ENCODE measurements at regions not wholly inside any gene's neighbourhood (a gene's known extent, or its start where the extent isn't known, plus 50 kb on each side); places are given as distances from the start of the nearest gene placed in this dataset.

DNA sequence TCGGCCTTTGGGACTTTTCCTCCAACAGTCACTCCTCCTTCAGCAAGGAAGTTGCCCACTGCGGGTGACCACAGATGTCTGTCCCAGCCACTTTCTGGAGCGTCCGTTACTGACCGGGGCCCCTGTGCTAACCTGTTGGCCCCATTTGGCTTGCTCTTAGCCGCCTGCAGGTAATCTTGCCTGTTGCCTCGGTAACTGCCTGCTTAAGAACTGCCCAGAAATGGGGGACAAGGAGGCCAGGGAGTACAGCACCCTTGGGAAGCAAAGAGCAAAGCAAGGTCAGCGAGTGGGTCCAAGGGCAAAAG, 338.8 kb upstream of the SFSWAP start:
- Histone ChIP-seq H3K4me1 (no peaks in the 10 kb centered on the region), H3K36me3 (no peaks in the 10 kb centered on the region), H3K27ac (no peak overlapping the region), H3K9me3 (no peaks in the 10 kb centered on the region), H3K4me3 (no peak overlapping the region), H3K27me3 (no peaks in the 10 kb centered on the region)
- TF ChIP-seq CTCF (IDR thresholded peaks at IDR 0.05), result no peak
- DNase-seq, result no peak
- intact Hi-C loops (cut with DNase I), result no loop called here
- ATAC-seq, result no peak

- H3K4me3 ChIP-seq, result no peak overlapping the region
- H3K27ac ChIP-seq, result no peak overlapping the region
- no peaks in the 10 kb centered on the region for H3K27me3 ChIP-seq
- no peaks in the 10 kb centered on the region for H3K4me1 ChIP-seq
- no peak for DNase-seq
- H3K36me3 ChIP-seq, result no peaks in the 10 kb centered on the region
- no peak for TF ChIP-seq CTCF (IDR thresholded peaks at IDR 0.05)
- intact Hi-C loops (cut with DNase I), result no loop called here
- ATAC-seq, result no peak
- H3K9me3 ChIP-seq, result no peaks in the 10 kb centered on the region
Measured at GRCh38 chr12:131372706-131373195, 338.1 kb upstream of the SFSWAP start.

DNA sequence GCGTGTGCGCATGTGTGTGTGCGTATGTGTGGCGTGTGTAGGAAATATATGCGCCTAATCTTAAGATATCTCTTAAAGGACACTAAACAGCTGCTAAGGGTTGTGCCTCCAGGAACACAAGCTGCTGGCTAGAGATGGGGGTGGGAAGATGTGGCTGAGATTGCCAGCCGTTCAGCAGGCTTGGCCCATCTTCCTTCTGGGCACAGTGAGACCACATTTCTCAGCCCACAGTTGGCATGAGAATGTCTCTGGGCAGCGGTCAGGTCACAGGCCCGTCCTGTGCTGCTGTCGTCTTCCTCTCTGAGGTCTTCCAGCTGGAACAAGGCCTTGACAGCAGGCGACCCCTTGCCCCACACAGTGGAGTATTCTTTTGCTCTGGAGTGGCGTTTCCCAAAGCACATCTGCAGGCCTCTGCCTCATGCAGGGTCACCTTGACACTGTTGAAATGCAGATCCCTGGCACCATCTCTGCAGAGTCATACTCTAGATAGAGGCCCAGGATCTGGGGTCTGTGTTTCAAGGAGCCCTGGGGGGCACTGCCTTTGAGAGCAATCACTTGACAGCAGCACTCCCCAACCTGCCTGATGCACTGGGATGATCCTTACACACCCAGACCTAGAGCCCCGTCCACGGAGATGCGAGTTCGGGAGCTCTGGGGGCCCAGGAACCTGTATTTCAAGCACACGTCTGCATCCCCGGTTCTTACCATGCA, 335.5 kb upstream of the SFSWAP start:
- H3K4me1 ChIP-seq, result no peaks in the 10 kb centered on the region
- no peaks in the 10 kb centered on the region for H3K36me3 ChIP-seq
- H3K9me3 ChIP-seq, result no peaks in the 10 kb centered on the region
- TF ChIP-seq CTCF (IDR thresholded peaks at IDR 0.05), result no peak
- H3K4me3 ChIP-seq, result no peak overlapping the region
- intact Hi-C loops (cut with DNase I), result no loop called here
- peaks cover 0 to 25% of the 10 kb centered on the region in 2 donors for H3K27me3 ChIP-seq
- ATAC-seq (no peak), DNase-seq (no peak)
- no peak overlapping the region for H3K27ac ChIP-seq

DNA sequence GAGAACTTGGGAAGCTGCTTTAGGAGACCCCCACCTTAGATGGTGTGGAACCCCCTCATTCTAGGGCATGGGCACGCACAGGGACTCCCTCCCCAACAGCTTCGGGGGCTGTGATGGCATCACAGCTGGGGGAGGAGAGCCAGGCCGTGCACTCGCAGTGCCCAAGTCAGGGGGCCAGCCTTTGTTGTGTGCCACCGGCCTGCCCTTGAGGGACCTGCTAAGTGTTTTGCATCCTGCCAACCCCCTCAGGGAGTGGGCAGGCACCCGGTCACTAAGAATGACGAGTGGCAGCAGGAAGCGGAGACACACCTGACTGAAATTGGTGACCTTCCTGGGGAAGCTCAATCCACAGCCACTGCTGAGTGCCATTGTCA, 334.9 kb upstream of the SFSWAP start:
- no peaks in the 10 kb centered on the region for H3K36me3 ChIP-seq
- no peak for DNase-seq
- intact Hi-C loops (cut with DNase I), result no loop called here
- no peaks in the 10 kb centered on the region for H3K9me3 ChIP-seq
- H3K4me1 ChIP-seq, result no peaks in the 10 kb centered on the region
- no peak for ATAC-seq
- no peak overlapping the region for H3K4me3 ChIP-seq
- peaks cover 0 to 30% of the 10 kb centered on the region in 2 donors for H3K27me3 ChIP-seq
- no peak for TF ChIP-seq CTCF (IDR thresholded peaks at IDR 0.05)
- H3K27ac ChIP-seq, result no peak overlapping the region

DNA sequence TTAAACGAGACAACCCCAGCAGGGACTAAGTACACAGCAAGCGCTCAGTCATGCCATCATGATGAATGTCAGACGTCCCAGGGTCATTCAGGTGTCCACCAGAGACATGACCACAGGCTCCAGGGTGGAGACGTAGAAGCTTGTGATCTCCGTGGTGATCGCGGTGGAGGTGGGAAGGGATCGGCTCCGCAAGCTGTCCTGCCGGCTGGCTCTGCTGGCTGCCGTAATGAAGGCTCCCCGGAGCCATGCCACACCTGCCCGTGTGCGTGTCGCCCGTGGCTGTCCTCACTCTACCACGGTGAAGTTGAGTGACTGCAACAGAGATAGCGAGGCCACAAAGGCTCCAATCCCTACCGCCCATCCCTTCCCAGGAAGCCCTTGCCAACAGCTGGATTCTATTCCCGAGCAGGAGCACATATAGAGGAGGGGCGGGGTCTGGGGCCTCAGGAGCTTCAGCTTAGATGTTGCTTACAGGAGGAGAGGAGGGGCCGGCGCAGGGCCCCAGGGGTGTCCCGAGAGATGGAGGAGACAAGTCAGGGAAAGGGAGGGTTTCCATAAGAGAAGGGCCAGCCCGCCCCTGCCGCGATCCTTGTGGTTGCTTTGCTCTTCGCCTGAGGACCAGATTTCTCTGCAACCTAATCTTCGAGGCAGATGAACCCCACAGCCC, 332.6 kb upstream of the SFSWAP start:
- TF ChIP-seq CTCF (IDR thresholded peaks at IDR 0.05), result no peak
- DNase-seq (no peak), ATAC-seq (no peak)
- intact Hi-C loops (cut with DNase I), result no loop called here
- Histone ChIP-seq H3K4me1 (no peaks in the 10 kb centered on the region), H3K27me3 (peaks cover 0 to 44% of the 10 kb centered on the region in 2 donors), H3K36me3 (no peaks in the 10 kb centered on the region), H3K27ac (no peak overlapping the region), H3K4me3 (no peak overlapping the region), H3K9me3 (no peaks in the 10 kb centered on the region)

Measured in left lung (tissue), 4 donors.